SK-N-SH treated with all-trans-retinoic acid at 6 μM for 48 hours (cell line): ENCODE measurements at regions not wholly inside any gene's neighbourhood (a gene's known extent, or its start where the extent isn't known, plus 50 kb on each side); places are given as distances from the start of the nearest gene placed in this dataset.

ENCODE experiments used
- ATAC-seq: fragments of 200-7000 bp; cut with Tn5 transposase; 3 replicates; pipeline ENCODE4 v1.9.1; 2020; ENCODE audit warnings: mild to moderate bottlenecking, moderate library complexity
- ARNTL ChIP-seq: fragments of 450-650 bp; formaldehyde crosslinking; IDR thresholded peaks from 2 replicates; pipeline ENCODE4 v1.5.0; 2020; ENCODE audit warnings: low read depth, mild to moderate bottlenecking, moderate library complexity, borderline replicate concordance
- BACH2 ChIP-seq: fragments of 250-450 bp; sonication (Bioruptor Pico); IDR thresholded peaks from 2 replicates; pipeline ENCODE4 v1.9.0; 2021; ENCODE audit warnings: mild to moderate bottlenecking, borderline replicate concordance
- CREB5 ChIP-seq: fragments of 250-450 bp; sonication (Bioruptor Pico); IDR thresholded peaks from 2 replicates; pipeline ENCODE4 v1.5.1; 2020; ENCODE audit warnings: low read depth, mild to moderate bottlenecking, moderate library complexity
- ISL1 ChIP-seq: fragments of 250-450 bp; sonication (Bioruptor Pico); IDR thresholded peaks from 2 replicates; pipeline ENCODE4 v2.1.2; 2022; ENCODE audit warnings: mild to moderate bottlenecking, moderate library complexity
- OSR1 ChIP-seq: fragments of 250-450 bp; sonication (Bioruptor Pico); IDR thresholded peaks from 2 replicates; pipeline ENCODE4 v1.8.0; 2022; ENCODE audit warnings: moderate library complexity, mild to moderate bottlenecking, inconsistent platforms
- PATZ1 ChIP-seq: fragments of 250-450 bp; sonication (Bioruptor Pico); IDR thresholded peaks from 2 replicates; pipeline ENCODE4 v1.8.0; 2020; ENCODE audit warnings: mild to moderate bottlenecking, moderate library complexity, borderline replicate concordance
- PPARA ChIP-seq: fragments of 250-450 bp; sonication (Bioruptor Pico); IDR thresholded peaks from 2 replicates; pipeline ENCODE4 v1.5.0; 2020; ENCODE audit warnings: mild to moderate bottlenecking, borderline replicate concordance
- RARB ChIP-seq: fragments of 250-450 bp; sonication (Bioruptor Pico); IDR thresholded peaks from 2 replicates; pipeline ENCODE4 v1.8.0; 2021; ENCODE audit warnings: mild to moderate bottlenecking, moderate library complexity
- SNAI2 ChIP-seq: fragments of 250-450 bp; sonication (Bioruptor Pico); IDR thresholded peaks from 2 replicates; pipeline ENCODE4 v1.5.0; 2020; ENCODE audit warnings: mild to moderate bottlenecking, moderate library complexity
- TCF4 ChIP-seq: fragments of 250-450 bp; sonication (Bioruptor Pico); IDR thresholded peaks from 2 replicates; pipeline ENCODE4 v1.8.0; 2021; ENCODE audit warnings: mild to moderate bottlenecking, moderate library complexity, borderline replicate concordance
- TOX ChIP-seq: fragments of 250-450 bp; sonication (Bioruptor Pico); IDR thresholded peaks from 2 replicates; pipeline ENCODE4 v1.8.0; 2021; ENCODE audit warnings: mild to moderate bottlenecking, moderate library complexity, borderline replicate concordance
- ZC3H10 ChIP-seq: fragments of 250-450 bp; sonication (Bioruptor Pico); IDR thresholded peaks from 2 replicates; pipeline ENCODE4 v1.5.1; 2021; ENCODE audit warnings: mild to moderate bottlenecking, moderate library complexity
- ZNF565 ChIP-seq: fragments of 450-650 bp; formaldehyde crosslinking; conservative IDR thresholded peaks from 2 replicates; pipeline ENCODE4 v1.5.0; 2020; ENCODE audit warnings: low read depth, mild to moderate bottlenecking, moderate library complexity
- ZNF8 ChIP-seq: fragments of 450-650 bp; formaldehyde crosslinking; IDR thresholded peaks from 2 replicates; pipeline ENCODE4 v1.5.0; 2020; ENCODE audit warnings: mild to moderate bottlenecking, moderate library complexity
- TF ChIP-seq, protein P1 (sequence below): fragments of 250-450 bp; sonication (Bioruptor Pico); IDR thresholded peaks from 2 replicates; pipeline ENCODE4 v1.5.1; 2021; ENCODE audit warnings: mild to moderate bottlenecking, moderate library complexity
- TF ChIP-seq, protein P2 (sequence below): fragments of 250-450 bp; sonication (Bioruptor Pico); IDR thresholded peaks from 2 replicates; pipeline ENCODE4 v1.5.0; 2020; ENCODE audit warnings: mild to moderate bottlenecking, moderate library complexity
- TF ChIP-seq, protein P3 (sequence below): fragments of 250-450 bp; sonication (Bioruptor Pico); IDR thresholded peaks from 2 replicates; pipeline ENCODE4 v1.8.0; 2021; ENCODE audit warnings: low read depth, mild to moderate bottlenecking, moderate library complexity, borderline replicate concordance

- TF ChIP-seq TOX (CRISPR knock-in tag), result no peak
- TF ChIP-seq ZC3H10 (CRISPR knock-in tag), result no peak
- no peak for TF ChIP-seq SNAI2
- TF ChIP-seq TCF4, result no peak
- TF ChIP-seq OSR1, result no peak
- no peak for TF ChIP-seq ISL1 (CRISPR knock-in tag)
Measured at GRCh38 chr9:16266648-16267276, 603.7 kb downstream of the BNC2 start (continued).

DNA sequence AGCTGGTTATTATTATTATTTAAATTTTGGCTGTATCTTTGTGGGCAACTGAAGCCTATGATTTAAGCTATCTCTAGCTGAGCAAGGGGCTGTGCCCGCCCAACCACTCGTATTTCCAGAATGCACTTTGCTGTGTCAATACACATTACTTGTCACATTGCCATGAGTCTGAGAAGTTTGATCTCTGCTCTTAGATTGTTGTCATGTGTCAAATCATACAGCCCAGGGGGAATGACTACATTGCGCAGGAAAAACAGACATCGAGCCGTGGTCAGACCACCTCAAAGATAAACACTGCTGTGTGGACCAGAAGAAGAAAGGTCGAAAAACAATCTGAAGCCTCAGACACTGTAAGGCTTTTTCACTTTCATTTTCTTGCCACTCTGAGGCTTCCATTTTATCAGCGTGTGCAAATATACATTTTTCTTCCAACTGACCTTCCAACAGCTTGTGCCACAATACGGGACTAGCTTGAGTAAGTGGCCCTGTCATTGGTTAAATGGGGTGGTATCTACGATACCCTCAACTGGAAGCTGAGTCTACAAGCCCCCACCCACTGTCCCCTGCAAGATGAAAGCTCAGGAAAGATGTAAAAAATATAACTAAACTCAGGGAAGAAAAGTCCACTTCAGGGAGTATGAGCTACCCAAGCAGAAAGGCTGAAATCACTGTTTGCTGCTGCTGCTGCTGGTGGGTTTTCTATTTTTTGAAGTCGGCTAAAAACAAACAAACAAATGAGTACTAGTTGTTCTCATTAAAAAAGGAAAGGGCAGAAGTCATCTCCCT lies 603.0 kb downstream of the BNC2 start:
- ATAC-seq, result peak; percentile 70
- TF ChIP-seq, protein P1, sequence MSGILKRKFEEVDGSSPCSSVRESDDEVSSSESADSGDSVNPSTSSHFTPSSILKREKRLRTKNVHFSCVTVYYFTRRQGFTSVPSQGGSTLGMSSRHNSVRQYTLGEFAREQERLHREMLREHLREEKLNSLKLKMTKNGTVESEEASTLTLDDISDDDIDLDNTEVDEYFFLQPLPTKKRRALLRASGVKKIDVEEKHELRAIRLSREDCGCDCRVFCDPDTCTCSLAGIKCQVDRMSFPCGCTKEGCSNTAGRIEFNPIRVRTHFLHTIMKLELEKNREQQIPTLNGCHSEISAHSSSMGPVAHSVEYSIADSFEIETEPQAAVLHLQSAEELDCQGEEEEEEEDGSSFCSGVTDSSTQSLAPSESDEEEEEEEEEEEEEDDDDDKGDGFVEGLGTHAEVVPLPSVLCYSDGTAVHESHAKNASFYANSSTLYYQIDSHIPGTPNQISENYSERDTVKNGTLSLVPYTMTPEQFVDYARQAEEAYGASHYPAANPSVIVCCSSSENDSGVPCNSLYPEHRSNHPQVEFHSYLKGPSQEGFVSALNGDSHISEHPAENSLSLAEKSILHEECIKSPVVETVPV (CRISPR knock-in tag), result no peak
- TF ChIP-seq BACH2 (no peak), RARB (CRISPR knock-in tag) (no peak), TOX (CRISPR knock-in tag) (no peak)
- TF ChIP-seq, protein P2, sequence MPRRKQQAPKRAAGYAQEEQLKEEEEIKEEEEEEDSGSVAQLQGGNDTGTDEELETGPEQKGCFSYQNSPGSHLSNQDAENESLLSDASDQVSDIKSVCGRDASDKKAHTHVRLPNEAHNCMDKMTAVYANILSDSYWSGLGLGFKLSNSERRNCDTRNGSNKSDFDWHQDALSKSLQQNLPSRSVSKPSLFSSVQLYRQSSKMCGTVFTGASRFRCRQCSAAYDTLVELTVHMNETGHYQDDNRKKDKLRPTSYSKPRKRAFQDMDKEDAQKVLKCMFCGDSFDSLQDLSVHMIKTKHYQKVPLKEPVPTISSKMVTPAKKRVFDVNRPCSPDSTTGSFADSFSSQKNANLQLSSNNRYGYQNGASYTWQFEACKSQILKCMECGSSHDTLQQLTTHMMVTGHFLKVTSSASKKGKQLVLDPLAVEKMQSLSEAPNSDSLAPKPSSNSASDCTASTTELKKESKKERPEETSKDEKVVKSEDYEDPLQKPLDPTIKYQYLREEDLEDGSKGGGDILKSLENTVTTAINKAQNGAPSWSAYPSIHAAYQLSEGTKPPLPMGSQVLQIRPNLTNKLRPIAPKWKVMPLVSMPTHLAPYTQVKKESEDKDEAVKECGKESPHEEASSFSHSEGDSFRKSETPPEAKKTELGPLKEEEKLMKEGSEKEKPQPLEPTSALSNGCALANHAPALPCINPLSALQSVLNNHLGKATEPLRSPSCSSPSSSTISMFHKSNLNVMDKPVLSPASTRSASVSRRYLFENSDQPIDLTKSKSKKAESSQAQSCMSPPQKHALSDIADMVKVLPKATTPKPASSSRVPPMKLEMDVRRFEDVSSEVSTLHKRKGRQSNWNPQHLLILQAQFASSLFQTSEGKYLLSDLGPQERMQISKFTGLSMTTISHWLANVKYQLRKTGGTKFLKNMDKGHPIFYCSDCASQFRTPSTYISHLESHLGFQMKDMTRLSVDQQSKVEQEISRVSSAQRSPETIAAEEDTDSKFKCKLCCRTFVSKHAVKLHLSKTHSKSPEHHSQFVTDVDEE (CRISPR knock-in tag), result peak; percentile 32; the same call in 1 of the 2 replicates

- peak; percentile 55 for ATAC-seq
- TF ChIP-seq ZNF565 (CRISPR knock-in tag), result 0 out of 2 replicates have a peak, but pooled peaks have one; percentile 59
- TF ChIP-seq TCF4, result peak; percentile 100
- TF ChIP-seq ISL1 (CRISPR knock-in tag), result peak; percentile 54
- TF ChIP-seq, protein P1 (CRISPR knock-in tag), result peak; percentile 93
- peak; percentile 36; the same call in 1 of the 2 replicates for TF ChIP-seq ARNTL (CRISPR knock-in tag)
- TF ChIP-seq, protein P3, sequence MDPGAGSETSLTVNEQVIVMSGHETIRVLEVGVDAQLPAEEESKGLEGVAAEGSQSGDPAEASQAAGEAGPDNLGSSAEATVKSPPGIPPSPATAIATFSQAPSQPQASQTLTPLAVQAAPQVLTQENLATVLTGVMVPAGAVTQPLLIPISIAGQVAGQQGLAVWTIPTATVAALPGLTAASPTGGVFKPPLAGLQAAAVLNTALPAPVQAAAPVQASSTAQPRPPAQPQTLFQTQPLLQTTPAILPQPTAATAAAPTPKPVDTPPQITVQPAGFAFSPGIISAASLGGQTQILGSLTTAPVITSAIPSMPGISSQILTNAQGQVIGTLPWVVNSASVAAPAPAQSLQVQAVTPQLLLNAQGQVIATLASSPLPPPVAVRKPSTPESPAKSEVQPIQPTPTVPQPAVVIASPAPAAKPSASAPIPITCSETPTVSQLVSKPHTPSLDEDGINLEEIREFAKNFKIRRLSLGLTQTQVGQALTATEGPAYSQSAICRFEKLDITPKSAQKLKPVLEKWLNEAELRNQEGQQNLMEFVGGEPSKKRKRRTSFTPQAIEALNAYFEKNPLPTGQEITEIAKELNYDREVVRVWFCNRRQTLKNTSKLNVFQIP, result no peak
- TF ChIP-seq ZC3H10 (CRISPR knock-in tag), result no peak
- TF ChIP-seq, protein P2 (CRISPR knock-in tag), result peak; percentile 99
- peak; percentile 54; the same call in 1 of the 2 replicates for TF ChIP-seq ZNF8 (CRISPR knock-in tag)
- TF ChIP-seq PPARA (CRISPR knock-in tag), result no peak
- no peak for TF ChIP-seq RARB (CRISPR knock-in tag)
- TF ChIP-seq BACH2, result peak; percentile 66; the same call in 1 of the 2 replicates
- peak; percentile 40; the same call in 1 of the 2 replicates for TF ChIP-seq CREB5 (CRISPR knock-in tag)
- no peak for TF ChIP-seq PATZ1 (CRISPR knock-in tag)
- TF ChIP-seq, all 23 proteins: peak for 9
Measured at GRCh38 chr9:16268067-16268881, 602.2 kb downstream of the BNC2 start.
